ENCODE measurements at regions not wholly inside any gene's neighbourhood (a gene's known extent, or its start where the extent isn't known, plus 50 kb on each side); places are given as distances from the start of the nearest gene placed in this dataset.

GRCh38 chr1:37389327-37389726 lies 85.1 kb upstream of the ZC3H12A start:
- H3K9me3 ChIP-seq = no peaks in the 10 kb centered on the region
- H3K4me3 ChIP-seq = no peak overlapping the region
- H3K27me3 ChIP-seq = peaks cover 0 to 81% (median 19%) of the 10 kb centered on the region in 3 donors
- intact Hi-C loops (cut with DNase I; ENCODE audit: low total_unique reads) = no loop called here
- no peak for TF ChIP-seq POLR2AphosphoS5 (IDR thresholded peaks at IDR 0.05)
- TF ChIP-seq POLR2A (IDR thresholded peaks at IDR 0.05) = no peak
- TF ChIP-seq EP300 (IDR thresholded peaks at IDR 0.05) = no peak
- TF ChIP-seq CTCF (IDR thresholded peaks at IDR 0.05) = no peak
- 81 to 88% (median 84%) methylated on average over 6 of the region's 6 CpGs for WGBS, 5 donors
- H3K27ac ChIP-seq = no peak overlapping the region
- H3K36me3 ChIP-seq = no peaks in the 10 kb centered on the region
- no peak for DNase-seq
- no peaks in the 10 kb centered on the region for H3K4me1 ChIP-seq

GRCh38 chr1:37391211-37392011 lies 83.0 kb upstream of the ZC3H12A start:
- WGBS, 5 donors = 9 to 17% (median 10%) methylated on average over 11 of the region's 11 CpGs
- TF ChIP-seq POLR2A (IDR thresholded peaks at IDR 0.05) (no peak), POLR2AphosphoS5 (IDR thresholded peaks at IDR 0.05) (no peak), CTCF (IDR thresholded peaks at IDR 0.05) (no peak), EP300 (IDR thresholded peaks at IDR 0.05) (no peak)
- Histone ChIP-seq H3K4me3 (no peak overlapping the region), H3K4me1 (no peaks in the 10 kb centered on the region), H3K27me3 (peaks cover 0 to 82% (median 28%) of the 10 kb centered on the region in 3 donors), H3K9me3 (no peaks in the 10 kb centered on the region), H3K27ac (no peak overlapping the region), H3K36me3 (no peaks in the 10 kb centered on the region)
- no peak for DNase-seq
- intact Hi-C loops (cut with DNase I; ENCODE audit: low total_unique reads) = no loop called here

- no peak for TF ChIP-seq EP300 (IDR thresholded peaks at IDR 0.05)
- no peak for TF ChIP-seq POLR2AphosphoS5 (IDR thresholded peaks at IDR 0.05)
- no peak for TF ChIP-seq CTCF (IDR thresholded peaks at IDR 0.05)
- TF ChIP-seq POLR2A (IDR thresholded peaks at IDR 0.05) = no peak
- H3K27me3 ChIP-seq = peaks cover 0 to 87% (median 28%) of the 10 kb centered on the region in 3 donors
- no peak overlapping the region for H3K27ac ChIP-seq
- H3K4me1 ChIP-seq = no peaks in the 10 kb centered on the region
- H3K4me3 ChIP-seq = no peak overlapping the region
- intact Hi-C loops (cut with DNase I; ENCODE audit: low total_unique reads) = no loop called here
- WGBS, 5 donors = 43 to 77% (median 69%) methylated on average over 5 of the region's 5 CpGs
- DNase-seq = no peak
- H3K36me3 ChIP-seq = no peaks in the 10 kb centered on the region
- H3K9me3 ChIP-seq = no peaks in the 10 kb centered on the region
These were observed 82.3 kb upstream of the ZC3H12A start for GRCh38 chr1:37392051-37392450.

GRCh38 chr1:37393173-37394120 lies 80.9 kb upstream of the ZC3H12A start:
- Histone ChIP-seq H3K9me3 (no peaks in the 10 kb centered on the region), H3K4me3 (no peak overlapping the region), H3K36me3 (no peaks in the 10 kb centered on the region), H3K4me1 (no peaks in the 10 kb centered on the region), H3K27me3 (peaks cover 0 to 93% (median 28%) of the 10 kb centered on the region in 3 donors), H3K27ac (no peak overlapping the region)
- no peak for DNase-seq
- WGBS, 5 donors = 36 to 49% (median 47%) methylated on average over 11 of the region's 11 CpGs
- intact Hi-C loops (cut with DNase I; ENCODE audit: low total_unique reads) = no loop called here
- no peak for TF ChIP-seq POLR2AphosphoS5 (IDR thresholded peaks at IDR 0.05)
- no peak for TF ChIP-seq CTCF (IDR thresholded peaks at IDR 0.05)
- no peak for TF ChIP-seq POLR2A (IDR thresholded peaks at IDR 0.05)
- no peak for TF ChIP-seq EP300 (IDR thresholded peaks at IDR 0.05)
